GM12891 (cell line): ENCODE measurements at regions not wholly inside any gene's neighbourhood (a gene's known extent, or its start where the extent isn't known, plus 50 kb on each side); places are given as distances from the start of the nearest gene placed in this dataset.

Experiments used
- PAX5 ChIP-seq: IDR thresholded peaks from 2 replicates; pipeline ENCODE4 v1.6.1; 2011; ENCODE audit warnings: low read length, moderate library complexity, mild to moderate bottlenecking; ENCODE audit not compliant: insufficient read depth, severe bottlenecking
- POLR2A ChIP-seq: IDR thresholded peaks from 2 replicates; pipeline ENCODE4 v1.6.1; 2011; ENCODE audit warnings: low read depth, low read length, control low read depth
- POLR2AphosphoS5 ChIP-seq: IDR thresholded peaks from 2 replicates; pipeline ENCODE4 v1.6.1; 2011; ENCODE audit warnings: low read depth, low read length, control low read depth
- POU2F2 ChIP-seq: IDR thresholded peaks from 2 replicates; pipeline ENCODE4 v1.6.1; 2011; ENCODE audit warnings: low read depth, mild to moderate bottlenecking, control low read depth, low read length, moderate library complexity
- SPI1 ChIP-seq: IDR thresholded peaks from 2 replicates; pipeline ENCODE4 v1.6.1; 2011; ENCODE audit warnings: low read depth, low read length, control low read depth
- TAF1 ChIP-seq: IDR thresholded peaks from 2 replicates; pipeline ENCODE4 v1.6.1; 2011; ENCODE audit warnings: low read depth, low read length, control low read depth

GRCh38 chr2:67103157-67103556, 294.0 kb upstream of the ETAA1 start:
- TF ChIP-seq POLR2A (no peak), POLR2AphosphoS5 (no peak), TAF1 (no peak), SPI1 (no peak), PAX5 (no peak), POU2F2 (no peak)
